ENCODE measurements at regions not wholly inside any gene's neighbourhood (a gene's known extent, or its start where the extent isn't known, plus 50 kb on each side); places are given as distances from the start of the nearest gene placed in this dataset.

DNA sequence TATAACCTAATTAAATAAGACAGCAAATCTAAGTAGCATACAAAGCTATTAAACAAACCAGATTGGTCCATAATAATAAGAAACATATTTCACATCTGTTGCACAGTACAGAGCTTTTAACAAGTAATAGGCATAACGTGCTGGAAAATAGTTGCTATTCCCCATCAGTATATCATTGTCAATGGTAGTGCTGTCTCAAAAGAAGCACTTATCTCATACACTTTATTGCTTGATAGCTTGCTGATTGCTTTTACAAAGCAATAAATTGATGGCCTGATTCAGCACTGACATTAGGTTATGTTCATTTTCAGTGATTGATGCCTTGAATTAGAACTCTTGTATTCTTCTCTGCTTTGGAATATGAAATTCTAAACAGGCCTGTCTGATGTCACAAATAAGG is 641.7 kb downstream of the CBLN2 start:
- H3K27me3 Mint-ChIP-seq (ENCODE audit: insufficient read depth, low read depth): no peaks in the 10 kb centered on the region
- H3K36me3 Mint-ChIP-seq: no peaks in the 10 kb centered on the region
- Histone ChIP-seq H2AFZ (replicated peaks) (no peak overlapping the region), H4K20me1 (ENCODE audit: low read depth) (no peaks in the 10 kb centered on the region), H3K4me3 (no peak overlapping the region), H3F3A (ENCODE audit: low read depth) (no peaks in the 10 kb centered on the region), H3K79me2 (ENCODE audit: low read depth) (no peaks in the 10 kb centered on the region), H3K4me2 (no peak overlapping the region), H3K36me3 (no peaks in the 10 kb centered on the region), H3K9ac (no peak overlapping the region), H3K9me3 (ENCODE audit: low read depth) (no peaks in the 10 kb centered on the region), H3K4me1 (no peaks in the 10 kb centered on the region), H3K27me3 (no peaks in the 10 kb centered on the region), H3K27ac (no peak overlapping the region)
- no peak for DNase-seq (ENCODE audit: low spot score)
- H3K27ac Mint-ChIP-seq: no peak overlapping the region
- H3K9me3 Mint-ChIP-seq: peaks cover 2% of the 10 kb centered on the region
- H3K4me3 Mint-ChIP-seq: no peak overlapping the region
- no peaks in the 10 kb centered on the region for H3K4me1 Mint-ChIP-seq
- no peak for TF ChIP-seq EZH2phosphoT487 (IDR thresholded peaks at IDR 0.05)
- TF ChIP-seq, protein P1, sequence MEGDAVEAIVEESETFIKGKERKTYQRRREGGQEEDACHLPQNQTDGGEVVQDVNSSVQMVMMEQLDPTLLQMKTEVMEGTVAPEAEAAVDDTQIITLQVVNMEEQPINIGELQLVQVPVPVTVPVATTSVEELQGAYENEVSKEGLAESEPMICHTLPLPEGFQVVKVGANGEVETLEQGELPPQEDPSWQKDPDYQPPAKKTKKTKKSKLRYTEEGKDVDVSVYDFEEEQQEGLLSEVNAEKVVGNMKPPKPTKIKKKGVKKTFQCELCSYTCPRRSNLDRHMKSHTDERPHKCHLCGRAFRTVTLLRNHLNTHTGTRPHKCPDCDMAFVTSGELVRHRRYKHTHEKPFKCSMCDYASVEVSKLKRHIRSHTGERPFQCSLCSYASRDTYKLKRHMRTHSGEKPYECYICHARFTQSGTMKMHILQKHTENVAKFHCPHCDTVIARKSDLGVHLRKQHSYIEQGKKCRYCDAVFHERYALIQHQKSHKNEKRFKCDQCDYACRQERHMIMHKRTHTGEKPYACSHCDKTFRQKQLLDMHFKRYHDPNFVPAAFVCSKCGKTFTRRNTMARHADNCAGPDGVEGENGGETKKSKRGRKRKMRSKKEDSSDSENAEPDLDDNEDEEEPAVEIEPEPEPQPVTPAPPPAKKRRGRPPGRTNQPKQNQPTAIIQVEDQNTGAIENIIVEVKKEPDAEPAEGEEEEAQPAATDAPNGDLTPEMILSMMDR (IDR thresholded peaks at IDR 0.05): no peak
- TF ChIP-seq EZH2 (IDR thresholded peaks at IDR 0.05): no peak

DNA sequence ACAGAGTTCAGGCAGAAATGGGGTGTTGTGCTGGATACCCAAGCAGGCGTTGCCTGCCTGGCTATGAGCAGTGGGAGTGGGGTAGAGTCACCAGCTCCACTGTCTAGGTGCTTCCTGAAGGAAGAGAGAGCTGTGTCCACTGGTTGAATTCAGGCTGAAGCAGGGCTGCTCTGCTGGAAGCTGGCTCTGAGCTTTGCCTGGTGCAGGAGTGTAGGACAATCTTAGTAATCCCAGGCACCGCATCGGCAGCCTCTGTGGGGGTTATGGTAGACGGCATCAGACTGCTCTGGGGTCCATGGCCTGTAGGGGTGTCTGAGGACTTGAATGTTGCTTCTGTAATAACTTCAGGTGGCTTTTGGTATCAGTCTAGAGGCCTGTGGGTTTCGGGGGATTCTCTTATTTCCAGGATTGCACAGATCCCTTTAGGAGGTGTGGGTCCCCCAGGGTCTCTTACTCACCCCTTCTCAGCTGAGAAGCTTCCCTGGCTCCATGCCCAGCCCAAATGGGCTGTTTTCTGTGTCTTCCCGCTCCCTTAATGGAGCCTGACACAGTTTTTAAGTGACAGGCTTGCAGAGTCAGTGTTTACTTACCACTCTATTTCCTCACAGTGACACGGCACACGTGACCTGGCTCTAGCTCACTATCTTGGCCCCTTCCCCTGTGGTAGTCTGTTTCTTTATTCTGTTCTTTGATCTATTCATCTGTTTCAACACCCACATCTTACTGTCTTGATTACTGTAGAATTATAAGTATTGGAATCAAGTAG is 644.3 kb downstream of the CBLN2 start:
- no peak for DNase-seq (ENCODE audit: low spot score)
- no peak overlapping the region for H3K4me3 ChIP-seq
- Mint-ChIP-seq H3K9me3 (no peaks in the 10 kb centered on the region), H3K36me3 (no peaks in the 10 kb centered on the region), H3K27me3 (ENCODE audit: insufficient read depth, low read depth) (peaks cover 2% of the 10 kb centered on the region), H3K27ac (no peak overlapping the region), H3K4me1 (no peaks in the 10 kb centered on the region), H3K4me3 (no peak overlapping the region)
- H3K27me3 ChIP-seq: no peaks in the 10 kb centered on the region
- H3K9me3 ChIP-seq (ENCODE audit: low read depth): peaks cover 3% of the 10 kb centered on the region
- TF ChIP-seq, protein P1 (IDR thresholded peaks at IDR 0.05): no peak
- TF ChIP-seq EZH2phosphoT487 (IDR thresholded peaks at IDR 0.05) (no peak), EZH2 (IDR thresholded peaks at IDR 0.05) (no peak)
- H3K36me3 ChIP-seq: no peaks in the 10 kb centered on the region
- no peaks in the 10 kb centered on the region for H3K79me2 ChIP-seq (ENCODE audit: low read depth)
- no peak overlapping the region for H2AFZ ChIP-seq (replicated peaks)
- no peaks in the 10 kb centered on the region for H4K20me1 ChIP-seq (ENCODE audit: low read depth)
- H3K9ac ChIP-seq: no peak overlapping the region
- no peak overlapping the region for H3K27ac ChIP-seq
- no peak overlapping the region for H3K4me2 ChIP-seq
- H3K4me1 ChIP-seq: no peaks in the 10 kb centered on the region
- H3F3A ChIP-seq (ENCODE audit: low read depth): no peaks in the 10 kb centered on the region

DNA sequence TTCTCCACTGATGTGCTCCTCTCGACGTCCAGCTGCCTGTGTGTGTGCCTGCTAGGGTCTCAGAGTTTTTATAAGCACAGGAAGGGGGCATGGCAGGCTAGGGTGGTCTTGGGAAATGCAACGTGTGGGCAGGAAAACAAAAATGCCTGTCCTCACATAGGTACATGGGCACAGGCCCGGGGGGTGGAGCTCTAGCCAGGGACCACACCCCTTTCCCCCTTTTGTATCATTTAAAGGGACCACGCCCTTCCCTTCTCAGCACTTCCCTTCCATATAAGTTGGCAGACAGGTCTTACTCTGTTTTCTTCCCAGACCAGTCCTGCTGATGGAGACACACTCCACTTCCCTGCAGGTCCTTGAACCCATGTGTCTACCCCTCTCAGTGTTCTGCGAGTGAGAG is 645.0 kb downstream of the CBLN2 start:
- Mint-ChIP-seq H3K36me3 (no peaks in the 10 kb centered on the region), H3K27me3 (ENCODE audit: insufficient read depth, low read depth) (peaks cover 2% of the 10 kb centered on the region), H3K4me3 (no peak overlapping the region), H3K27ac (no peak overlapping the region), H3K9me3 (no peaks in the 10 kb centered on the region), H3K4me1 (no peaks in the 10 kb centered on the region)
- TF ChIP-seq EZH2phosphoT487 (IDR thresholded peaks at IDR 0.05) (no peak), EZH2 (IDR thresholded peaks at IDR 0.05) (no peak)
- TF ChIP-seq, protein P1 (IDR thresholded peaks at IDR 0.05): no peak
- H3K36me3 ChIP-seq: no peaks in the 10 kb centered on the region
- H3K4me3 ChIP-seq: no peak overlapping the region
- no peaks in the 10 kb centered on the region for H3K79me2 ChIP-seq (ENCODE audit: low read depth)
- H3F3A ChIP-seq (ENCODE audit: low read depth): no peaks in the 10 kb centered on the region
- no peaks in the 10 kb centered on the region for H4K20me1 ChIP-seq (ENCODE audit: low read depth)
- no peak overlapping the region for H2AFZ ChIP-seq (replicated peaks)
- H3K4me2 ChIP-seq: no peak overlapping the region
- H3K9ac ChIP-seq: no peak overlapping the region
- DNase-seq (ENCODE audit: low spot score): no peak
- no peaks in the 10 kb centered on the region for H3K4me1 ChIP-seq
- H3K27ac ChIP-seq: no peak overlapping the region
- H3K9me3 ChIP-seq (ENCODE audit: low read depth): peaks cover 3% of the 10 kb centered on the region
- no peaks in the 10 kb centered on the region for H3K27me3 ChIP-seq
